Embryonic facial prominence (tissue), 1 donor: ENCODE measurements at regions not wholly inside any gene's neighbourhood (a gene's known extent, or its start where the extent isn't known, plus 50 kb on each side); places are given as distances from the start of the nearest gene placed in this dataset.
"Not testable (repeated sequence)": the region's sequence is repeated elsewhere in the genome, so short reads cannot be mapped to it uniquely, and the experiment has no call there.

Source experiments
- DNase-seq: peaks from one replicate; pipeline ENCODE4 v3.0.0-alpha.2; 2016; ENCODE audit errors: extremely low spot score

DNA sequence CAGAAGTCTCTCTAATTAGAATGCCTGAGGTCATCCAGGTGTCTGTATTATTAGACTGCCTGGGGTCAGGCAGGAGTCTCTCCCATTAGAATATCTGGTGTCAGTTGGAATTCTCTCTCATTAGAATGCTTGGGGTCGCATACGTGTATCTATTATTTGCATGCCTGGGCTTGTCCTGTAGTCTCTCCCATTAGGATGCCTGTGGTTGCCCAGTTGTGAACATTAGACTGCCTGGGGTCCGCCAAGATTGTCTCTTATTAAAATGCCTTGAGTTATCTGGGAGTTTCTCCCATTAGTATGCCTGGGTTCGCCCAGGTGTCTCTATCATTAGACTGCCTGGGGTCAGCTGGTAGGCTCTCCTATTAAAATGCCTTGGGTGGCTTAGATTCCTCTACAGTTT is 1494.7 kb downstream of the UQCRFS1 start:
- no peak for DNase-seq

DNA sequence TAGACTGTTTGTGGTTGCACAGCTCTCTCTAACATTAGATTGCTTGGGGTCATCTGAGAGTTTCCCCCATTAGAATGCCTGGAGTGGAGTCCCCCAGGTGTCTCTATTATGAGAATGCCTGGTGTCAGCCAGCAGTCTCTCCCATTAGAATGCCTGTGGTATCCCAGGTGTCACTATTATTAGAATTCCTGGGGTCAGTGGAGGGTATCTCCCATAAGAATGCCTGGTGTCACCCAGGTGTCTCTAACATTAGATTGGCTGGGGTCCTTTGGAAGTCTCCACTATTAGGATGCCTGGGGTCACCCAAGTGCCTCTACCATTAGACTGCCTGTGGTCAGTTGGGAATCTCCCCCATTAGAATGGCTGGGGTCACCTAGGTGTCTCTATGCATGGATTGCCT is 1495.1 kb downstream of the UQCRFS1 start:
- DNase-seq: no peak

DNA sequence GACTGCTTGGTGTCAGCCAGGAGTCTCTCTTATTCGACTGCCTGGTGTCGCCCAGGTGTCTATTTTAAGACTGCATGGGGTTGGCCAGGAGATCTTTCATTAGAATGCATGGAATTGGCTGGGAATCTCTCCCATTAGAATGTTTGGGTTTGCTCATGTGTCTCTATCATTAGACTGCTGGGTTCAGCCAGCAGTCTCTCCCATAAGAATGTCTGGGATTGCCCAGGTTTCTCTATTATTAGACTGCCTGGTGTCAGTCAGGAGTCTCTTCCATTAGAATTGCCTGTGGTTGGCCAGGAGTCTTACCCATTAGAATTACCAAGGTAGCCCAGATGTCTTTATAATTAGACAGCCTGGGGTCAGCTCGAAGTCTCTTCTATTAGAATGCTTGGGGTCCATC is 1496.0 kb downstream of the UQCRFS1 start:
- DNase-seq: no peak

DNA sequence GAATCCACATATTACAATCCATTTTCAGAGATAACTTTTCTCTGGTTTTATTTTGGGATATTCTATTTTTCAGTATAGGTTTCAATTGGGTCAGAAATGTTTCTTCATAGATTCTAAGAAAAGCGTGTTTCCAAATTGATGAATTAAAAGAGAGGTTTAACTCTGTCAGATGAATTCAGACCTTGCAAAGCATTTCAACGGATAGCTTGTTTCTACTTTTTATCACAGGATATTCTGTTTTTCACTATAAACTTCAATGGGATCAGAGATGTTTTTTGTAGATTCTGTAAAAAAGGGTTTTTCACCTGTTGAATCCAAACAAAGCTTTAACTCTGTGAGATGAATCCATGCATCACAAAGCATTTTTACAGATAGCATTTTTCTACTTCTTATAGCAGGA is 1498.1 kb downstream of the UQCRFS1 start:
- DNase-seq: no peak

DNA sequence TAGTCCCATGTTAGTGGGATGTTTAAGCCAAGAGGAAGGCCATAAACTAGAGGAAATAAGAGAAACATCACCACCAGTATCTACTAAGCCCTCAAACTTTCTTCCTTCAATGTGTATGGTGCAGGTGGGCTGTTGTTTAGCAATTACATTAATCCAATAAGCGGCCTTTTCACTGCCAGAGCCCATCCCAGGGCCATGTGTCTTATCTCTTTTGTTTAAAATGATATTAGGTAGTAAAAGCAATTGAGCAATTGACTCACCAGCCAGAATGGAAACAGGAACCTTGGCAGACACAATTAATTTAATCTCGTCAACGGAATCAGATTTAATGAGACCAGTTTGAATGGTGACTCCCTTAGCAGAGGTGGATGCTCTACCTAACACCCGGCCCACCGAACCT is 1503.5 kb downstream of the UQCRFS1 start:
- DNase-seq: no peak

DNA sequence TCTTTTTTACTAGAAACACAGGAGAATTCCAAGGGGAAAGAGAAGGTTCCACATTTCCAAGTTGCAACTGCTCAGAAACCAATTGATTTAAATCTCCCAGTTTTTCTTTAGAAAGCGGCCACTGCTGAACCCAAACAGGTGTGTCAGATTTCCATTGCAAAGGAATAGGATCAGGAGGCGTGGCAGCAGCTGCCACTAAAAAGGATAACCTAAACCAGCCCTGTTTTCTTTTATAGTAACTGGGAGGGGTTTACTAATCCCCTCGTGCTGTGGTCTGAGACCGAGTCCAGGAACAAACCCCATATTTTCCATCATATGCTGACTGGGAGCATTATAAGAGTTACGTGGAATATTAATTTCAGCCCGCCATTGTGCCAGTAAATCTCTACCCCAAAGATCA is 1504.0 kb downstream of the UQCRFS1 start:
- DNase-seq: not testable (repeated sequence)

DNA sequence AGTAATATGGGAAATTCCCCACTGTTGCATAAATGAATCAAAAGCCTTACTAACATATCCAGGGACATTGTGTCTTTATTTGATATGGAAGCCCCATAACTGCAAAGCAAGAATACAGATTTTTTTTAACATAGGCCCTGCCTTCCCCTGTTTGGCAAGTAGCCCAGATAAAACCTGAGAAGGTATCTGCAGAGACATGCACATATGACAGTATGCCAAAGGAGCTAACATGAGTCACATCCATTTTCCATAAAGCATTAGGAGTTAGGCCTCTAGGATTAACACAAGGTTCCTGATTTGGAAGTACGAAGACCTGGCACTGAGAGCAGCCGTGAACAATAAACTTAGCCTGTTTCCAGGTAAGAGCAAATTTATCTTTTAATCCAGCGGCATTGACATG is 1505.9 kb downstream of the UQCRFS1 start:
- not testable (repeated sequence) for DNase-seq

DNA sequence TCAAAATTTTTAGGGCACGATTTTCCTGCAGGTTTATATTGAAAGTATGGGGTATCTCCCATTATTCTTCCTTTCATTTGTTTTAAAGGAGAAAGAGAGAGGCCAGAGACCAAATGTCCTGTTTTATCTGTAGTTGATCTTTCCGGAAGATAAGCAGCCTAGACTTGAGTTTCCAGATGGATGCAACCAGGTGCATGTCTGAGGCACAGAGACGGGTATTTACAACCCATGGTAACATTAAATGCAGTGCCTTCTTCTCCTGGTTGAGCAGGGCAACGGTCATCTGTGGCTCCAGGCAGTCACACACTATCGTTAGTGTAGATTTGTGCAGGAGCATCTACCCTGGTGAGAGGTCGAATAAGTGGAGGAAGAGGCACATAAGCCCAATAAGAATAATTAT is 1507.1 kb downstream of the UQCRFS1 start:
- DNase-seq: no peak

DNA sequence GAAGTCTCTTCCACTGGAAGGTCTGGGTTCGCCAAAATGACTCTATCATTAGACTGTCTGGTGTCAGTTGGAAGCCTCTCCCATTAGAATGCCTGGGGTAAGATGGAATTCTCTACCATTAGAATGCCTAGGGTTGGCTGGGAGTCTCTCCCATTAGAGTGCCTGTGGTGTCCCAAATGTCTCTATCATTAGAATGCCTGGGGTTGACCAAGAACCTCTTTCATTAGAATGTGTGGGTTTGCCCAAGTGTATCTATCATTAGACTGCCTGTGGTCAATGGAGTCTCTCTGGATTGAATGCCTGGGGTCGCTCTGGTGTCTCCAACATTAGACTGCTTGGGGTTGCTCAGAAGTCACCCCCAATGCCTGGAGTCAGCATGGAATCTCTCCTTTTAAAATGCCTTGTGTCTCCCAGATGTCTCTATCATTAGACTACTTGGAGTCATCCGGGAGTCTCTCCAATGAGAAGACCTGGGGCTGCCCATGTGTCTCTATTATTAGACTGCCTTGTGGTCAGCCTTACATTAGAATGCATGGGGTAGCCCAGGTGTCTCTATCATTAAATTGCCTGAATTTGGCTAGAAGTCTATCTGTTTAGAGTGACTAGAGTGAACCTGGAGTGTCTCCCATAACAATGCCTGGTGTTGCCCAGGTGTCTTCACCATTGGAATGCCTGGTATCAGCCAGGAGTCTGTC is 1518.4 kb downstream of the UQCRFS1 start:
- DNase-seq: no peak

DNA sequence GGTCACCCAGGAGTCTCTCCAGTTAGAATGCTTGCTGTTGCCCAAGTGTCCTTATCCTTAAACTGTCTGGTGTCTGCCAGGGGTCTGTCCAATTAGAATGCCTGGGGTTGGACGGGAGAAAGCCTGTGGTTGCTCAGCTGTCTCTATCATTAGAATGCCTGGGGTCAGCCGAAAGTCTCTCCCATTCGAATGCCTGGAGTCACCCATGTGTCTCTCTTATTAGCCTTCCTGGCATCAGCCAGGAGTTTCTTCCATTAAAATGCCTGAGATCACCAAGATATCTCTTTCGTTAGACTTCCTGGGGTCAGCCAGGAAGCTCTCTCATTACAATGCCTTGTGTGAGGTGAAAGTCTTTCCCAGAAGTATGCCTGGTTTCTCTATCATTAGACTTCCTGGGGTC is 1521.0 kb downstream of the UQCRFS1 start:
- no peak for DNase-seq

DNA sequence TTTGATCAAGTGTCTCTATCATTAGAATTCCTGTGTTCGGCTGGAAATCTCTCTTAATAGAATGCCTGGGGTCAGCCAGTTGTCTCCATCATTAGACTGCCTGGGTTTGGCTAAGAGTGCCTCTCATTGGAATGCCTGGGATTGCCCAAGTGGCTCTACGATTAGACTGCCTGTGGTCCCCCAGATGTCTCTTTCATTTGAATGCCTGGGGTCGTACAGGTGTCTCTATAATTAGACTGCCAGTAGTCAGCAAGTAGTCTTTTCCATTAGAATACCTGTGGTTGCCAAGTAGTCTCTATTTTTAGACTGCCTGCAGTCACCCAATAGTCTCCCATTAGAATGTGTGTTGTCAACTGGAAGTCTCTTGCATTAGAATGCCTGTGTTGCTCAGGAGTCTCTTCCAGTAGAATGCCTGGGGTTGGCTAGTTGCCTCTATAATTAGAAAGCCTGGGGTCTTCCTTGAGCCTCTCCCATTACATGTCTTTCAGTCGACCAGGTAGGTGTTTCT is 1523.2 kb downstream of the UQCRFS1 start:
- DNase-seq: no peak

DNA sequence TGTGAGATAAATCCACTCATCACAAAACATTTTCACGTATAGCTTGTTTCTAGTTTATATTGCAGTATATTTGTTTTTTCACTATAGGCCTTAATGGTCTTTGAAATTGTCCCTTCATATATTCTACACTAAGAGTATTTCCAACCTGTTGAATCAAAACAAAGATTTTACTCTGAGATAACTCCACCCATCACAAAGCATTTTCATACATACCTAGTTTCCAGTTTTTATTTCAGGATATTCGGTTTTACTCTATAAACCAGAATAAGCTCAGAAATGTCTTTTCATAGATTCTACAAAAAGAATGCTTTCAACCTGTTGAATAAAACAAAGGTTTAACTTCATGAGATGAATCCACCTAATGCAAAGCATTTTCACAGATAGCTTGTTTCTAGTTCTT is 1528.7 kb downstream of the UQCRFS1 start:
- DNase-seq: no peak

DNA sequence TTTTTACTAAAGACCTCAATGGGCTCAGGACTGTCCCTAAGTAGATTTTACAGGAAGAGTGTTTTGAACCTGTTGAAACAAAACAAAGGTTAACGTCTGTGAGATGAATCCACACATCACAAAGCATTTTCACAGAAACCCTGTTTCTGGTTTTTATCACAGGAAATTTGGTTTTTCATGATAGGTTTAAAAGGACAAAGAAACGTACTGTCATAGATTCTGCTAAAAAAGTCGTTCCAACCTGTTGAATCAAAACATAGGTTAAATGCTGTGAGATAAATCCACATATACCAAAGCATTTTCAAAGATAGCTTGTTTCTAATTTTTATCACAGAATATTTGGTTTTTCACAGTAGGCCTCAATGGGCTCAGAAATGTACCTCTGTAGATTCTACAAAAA is 1531.0 kb downstream of the UQCRFS1 start:
- no peak for DNase-seq

DNA sequence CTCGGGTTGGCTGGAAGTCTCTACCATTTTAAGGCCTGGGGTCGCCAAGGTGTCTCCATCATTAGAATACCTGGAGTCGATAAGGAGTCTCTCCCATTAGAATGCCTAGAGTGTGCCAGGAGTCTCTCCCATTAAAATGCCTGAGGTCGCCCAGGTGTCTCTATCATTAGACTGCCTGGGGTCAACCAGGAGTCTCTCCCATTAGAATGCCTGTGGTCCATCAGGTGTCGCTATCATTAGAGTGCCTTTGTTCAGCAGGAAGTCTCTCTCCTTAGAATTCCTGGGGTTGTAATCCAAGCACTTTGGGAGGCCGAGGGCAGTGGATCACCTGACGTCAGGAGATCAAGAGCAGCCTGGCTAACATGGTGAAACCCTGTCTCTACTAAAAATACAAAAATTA is 1533.0 kb downstream of the UQCRFS1 start:
- no peak for DNase-seq

DNA sequence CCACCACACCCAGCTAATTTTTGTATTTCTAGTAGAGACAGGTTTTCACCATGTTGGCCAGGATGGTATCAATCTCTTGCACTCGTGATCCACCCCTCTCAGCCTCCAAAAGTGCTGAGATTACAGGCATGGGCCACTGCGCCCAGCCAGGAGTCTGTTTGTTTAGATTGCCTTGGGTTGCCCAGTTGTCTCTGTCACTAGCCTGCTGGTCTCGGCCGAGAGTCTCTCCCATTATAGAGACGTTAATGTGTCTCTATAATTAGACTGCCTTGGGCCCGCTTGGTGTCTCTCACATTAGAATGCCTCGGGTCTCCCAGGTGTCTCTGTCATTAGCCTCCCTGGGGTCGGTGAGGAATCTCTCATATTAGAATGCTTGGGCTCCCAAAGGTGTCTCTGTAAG is 1533.6 kb downstream of the UQCRFS1 start:
- DNase-seq: no peak

DNA sequence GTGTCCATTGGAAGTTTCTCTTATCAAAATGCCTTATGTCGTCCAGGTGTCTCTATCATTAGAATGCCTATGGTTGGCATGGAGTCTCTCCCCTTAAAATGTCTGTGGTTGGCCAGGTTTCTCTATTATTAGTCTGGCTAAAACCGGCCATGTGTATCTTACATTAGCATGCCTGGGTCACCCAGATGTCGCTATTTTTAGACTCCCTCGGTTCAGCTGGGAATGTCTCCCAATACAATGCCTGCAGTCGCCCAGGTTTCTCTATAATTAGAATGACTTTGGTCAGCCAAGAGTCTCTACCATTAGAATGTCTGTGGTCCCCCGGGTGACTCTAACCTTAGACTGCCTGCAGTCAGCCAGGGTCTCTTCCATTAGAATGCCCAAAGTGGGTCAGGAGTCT is 1536.1 kb downstream of the UQCRFS1 start:
- DNase-seq: no peak

DNA sequence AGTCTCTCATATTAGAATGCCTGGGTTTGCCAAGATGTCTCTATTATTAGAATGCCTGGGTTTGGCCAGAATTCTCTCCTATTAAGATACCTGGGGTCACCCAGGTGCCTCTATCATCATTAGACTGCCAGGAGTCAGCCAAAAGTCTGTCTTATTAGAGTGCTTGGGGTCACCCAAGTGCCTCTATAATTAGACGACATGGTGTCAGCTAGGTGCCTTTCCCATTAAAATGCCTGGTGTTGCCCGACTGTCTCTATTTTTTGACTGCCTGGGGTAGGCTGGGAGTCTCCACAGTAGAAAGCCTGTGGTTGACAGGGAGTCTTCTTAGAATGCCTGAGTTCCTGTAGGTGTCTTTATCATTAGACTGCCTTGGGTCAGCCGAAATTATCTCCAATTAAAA is 1536.6 kb downstream of the UQCRFS1 start:
- no peak for DNase-seq

DNA sequence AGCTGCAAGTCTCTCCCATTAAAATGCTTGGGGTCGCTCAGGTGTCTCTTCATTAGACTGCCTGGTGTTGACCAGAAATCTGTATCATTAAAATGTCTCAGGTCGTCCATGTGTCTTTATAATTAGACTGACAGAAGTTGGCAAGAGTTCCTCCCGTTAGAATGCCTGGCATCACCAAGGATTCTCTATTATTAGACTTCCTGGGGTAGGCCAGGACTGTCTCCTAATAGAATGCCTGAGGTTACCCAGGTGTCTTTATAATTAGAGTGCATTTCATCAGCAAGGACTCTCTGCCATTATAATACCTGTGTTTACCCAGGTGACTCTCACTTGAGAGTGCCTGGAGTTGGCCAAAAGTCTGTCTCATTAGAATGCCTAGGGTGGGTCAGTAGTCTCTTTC is 1537.2 kb downstream of the UQCRFS1 start:
- no peak for DNase-seq

DNA sequence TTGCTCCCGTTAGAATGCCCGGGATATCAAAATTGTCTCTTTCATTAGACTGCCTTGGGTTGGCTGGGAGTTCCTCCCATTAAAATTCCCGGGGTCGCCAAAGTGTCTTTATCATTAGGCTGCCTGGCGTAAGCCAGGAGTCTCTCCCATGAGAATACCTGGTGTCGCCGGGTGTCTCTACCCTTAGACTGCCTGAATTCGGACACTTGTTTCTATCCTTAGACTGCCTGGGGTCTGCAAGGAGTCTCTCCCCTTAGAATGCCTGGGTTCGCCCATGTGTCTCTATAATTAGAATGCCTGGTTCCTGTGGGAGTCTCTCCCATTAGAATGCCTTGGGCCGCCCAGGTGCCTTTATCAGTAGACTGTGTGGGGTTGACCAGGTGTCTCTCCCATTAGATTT is 1538.2 kb downstream of the UQCRFS1 start:
- DNase-seq: no peak

DNA sequence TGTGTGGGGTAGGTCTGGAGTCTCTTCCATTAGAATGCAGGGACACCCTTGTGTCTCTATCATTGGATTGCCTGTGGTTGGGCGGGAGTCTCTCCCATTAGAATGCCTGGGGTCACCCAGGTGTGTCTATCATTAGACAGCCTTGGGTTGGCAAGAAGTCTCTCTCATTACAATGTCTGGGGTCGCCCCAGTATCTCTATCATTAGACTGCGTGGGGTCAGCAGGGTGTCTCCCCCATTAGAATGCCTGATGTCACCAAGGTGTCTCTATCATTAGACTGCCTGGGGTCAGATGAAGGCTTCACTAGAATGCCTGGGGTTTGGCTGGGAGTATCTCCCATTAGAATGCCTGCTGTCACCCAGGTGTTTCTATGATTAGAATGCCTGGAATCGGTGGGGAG is 1539.0 kb downstream of the UQCRFS1 start:
- no peak for DNase-seq

DNA sequence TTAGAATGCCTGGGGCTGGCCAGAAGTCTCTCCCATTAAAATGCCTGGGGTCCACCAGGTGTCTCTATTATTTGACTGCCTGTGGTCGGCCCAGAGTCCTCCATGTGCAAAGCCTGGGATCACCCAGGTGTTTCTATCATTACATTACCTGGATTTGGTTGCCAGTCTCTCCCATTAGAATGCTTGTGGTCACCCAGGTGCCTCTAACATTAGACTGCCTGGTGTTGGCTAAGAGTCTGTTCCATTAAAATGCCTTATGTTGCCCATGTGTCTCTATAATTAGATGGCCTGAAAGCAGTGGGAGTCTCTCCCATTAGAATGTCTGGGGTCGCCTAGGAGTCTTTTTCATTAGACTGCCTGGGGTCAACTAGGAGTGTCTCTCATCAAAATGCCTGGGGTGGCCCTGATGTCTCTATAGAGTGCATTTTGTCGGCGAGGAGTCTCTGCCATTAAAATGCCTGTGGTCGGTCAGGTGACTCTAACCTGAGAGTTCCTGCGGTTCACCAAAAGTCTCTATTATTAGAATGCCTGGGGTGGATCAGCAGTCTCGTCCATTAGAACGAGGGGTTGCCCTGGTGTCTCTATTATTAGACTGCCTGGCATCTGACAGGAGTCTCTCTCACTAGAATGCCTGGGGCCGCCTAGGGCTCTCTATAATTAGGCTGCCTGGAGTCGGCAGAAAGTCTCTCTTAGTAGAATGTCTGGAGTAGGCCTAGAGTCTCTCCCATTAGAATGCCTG is 1540.5 kb downstream of the UQCRFS1 start:
- no peak for DNase-seq

DNA sequence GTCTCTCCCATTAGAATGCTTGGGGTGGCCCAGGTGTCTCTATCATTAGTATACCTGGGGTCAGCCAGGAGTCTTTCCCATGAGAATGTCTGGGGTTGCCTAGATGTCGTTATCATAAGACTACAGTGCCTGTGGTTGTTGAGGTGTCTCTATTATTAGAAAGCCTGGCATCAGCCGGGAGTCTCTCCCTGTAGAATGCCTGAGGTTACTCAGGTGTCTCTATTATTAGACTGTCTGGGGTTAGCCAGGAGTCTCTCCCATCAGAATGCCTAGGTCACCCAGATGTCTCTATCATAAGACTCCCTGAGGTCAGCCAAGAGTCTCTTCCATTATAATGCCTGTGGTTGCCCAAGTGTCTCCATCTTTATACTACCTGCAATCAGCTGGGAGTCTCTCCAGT is 1541.1 kb downstream of the UQCRFS1 start:
- DNase-seq: no peak

DNA sequence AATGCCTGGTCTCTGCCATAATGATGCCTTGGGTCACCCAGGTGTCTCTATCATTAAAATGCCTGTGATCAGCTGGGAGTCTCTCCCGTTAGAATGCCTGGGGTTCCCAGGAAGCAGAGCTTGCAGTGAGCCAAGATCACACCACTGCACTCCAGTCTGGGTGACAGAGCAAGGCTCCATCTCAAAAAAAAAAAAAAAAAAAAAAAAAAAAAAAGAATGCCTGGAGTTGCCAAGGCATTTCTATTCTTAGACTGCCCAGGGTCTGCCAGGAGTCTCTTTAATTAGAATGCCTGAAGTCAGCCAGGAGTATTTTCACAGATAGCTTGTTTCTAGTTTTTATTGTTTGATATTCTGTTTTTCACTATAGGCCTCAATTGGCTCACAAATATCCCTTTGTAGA is 1552.5 kb downstream of the UQCRFS1 start:
- no peak for DNase-seq
